Endothelial cell of umbilical vein (primary cell): ENCODE measurements at regions not wholly inside any gene's neighbourhood (a gene's known extent, or its start where the extent isn't known, plus 50 kb on each side); places are given as distances from the start of the nearest gene placed in this dataset.

Source experiments
- BruUV-seq: library from RNA; stranded (reverse); fragments of 400-500 nt; replicated peaks from 2 replicates; lab custom pipeline; 2021; lab: Mats Ljungman, UMichigan
- CTCF ChIA-PET: fragments of 300-600, 350-600 bp; sonication (Branson Sonifier 250); formaldehyde crosslinking; loops from one replicate; lab custom pipeline; 2021; ENCODE audit warnings: antibody characterized with exemption, inconsistent platforms; lab: Charles Lee
- POLR2A ChIA-PET: fragments of 300-600, 350-600 bp; sonication (Branson Sonifier 250); formaldehyde crosslinking; loops from one replicate; lab custom pipeline; 2021; ENCODE audit warnings: antibody characterized with exemption, inconsistent platforms; lab: Charles Lee
- DNase-seq: peaks from one replicate; pipeline ENCODE4 v3.0.0-alpha.2; 2011; ENCODE audit warnings: low read depth, low spot score
- FAIRE-seq: peaks from 2 replicates; lab custom pipeline; 2011; peaks lifted over from hg19 to GRCh38; lab: Jason Lieb, UNC
- H2AFZ ChIP-seq: 2 replicates; pipeline ENCODE4 v1.6.0; 2012; ENCODE audit warnings: low read depth, low read length, control low read depth, inconsistent platforms
- H3K27ac ChIP-seq: 2 replicates; pipeline ENCODE4 v1.5.1; 2011; ENCODE audit warnings: low read depth, mild to moderate bottlenecking, control low read depth, low read length, moderate library complexity; ENCODE audit not compliant: insufficient read depth
- H3K27me3 ChIP-seq, 2 experiments: 2 replicates each; pipeline versions ENCODE4 v1.6.0 to v1.6.1; 2011; ENCODE audit warnings: low read length in 2 of 2, mixed read lengths in 1 of 2; ENCODE audit not compliant: control insufficient read depth in 2 of 2, insufficient read depth in 2 of 2
- H3K36me3 ChIP-seq, 2 experiments: 2 replicates in 1 of 2; 3 replicates in 1 of 2; pipeline ENCODE4 v1.5.1; 2011; ENCODE audit warnings: low read length in 2 of 2, mild to moderate bottlenecking in 1 of 2, moderate library complexity in 1 of 2; ENCODE audit not compliant: control insufficient read depth in 2 of 2, insufficient read depth in 2 of 2; ENCODE audit errors: extremely low read depth in 1 of 2
- H3K4me1 ChIP-seq: 3 replicates; pipeline ENCODE4 v1.5.1; 2011; ENCODE audit warnings: mild to moderate bottlenecking, low read length; ENCODE audit not compliant: control insufficient read depth, insufficient read depth; ENCODE audit errors: extremely low read depth
- H3K4me2 ChIP-seq: 2 replicates; pipeline ENCODE4 v1.6.1; 2011; ENCODE audit warnings: low read length, control low read depth, mixed read lengths; ENCODE audit not compliant: insufficient read depth
- H3K4me3 ChIP-seq, 3 experiments: fragments of 200-600 bp in 1 of 3; sonication (generic), shearing (Covaris generic) in 1 of 3; replicated peaks in 1 of 3; 2 replicates each; pipeline ENCODE4 v1.5.1; 2011 to 2016; ENCODE audit warnings: control low read depth in 3 of 3, low read length in 3 of 3, mild to moderate bottlenecking in 2 of 3, inconsistent platforms in 1 of 3, low read depth in 1 of 3, moderate library complexity in 1 of 3; ENCODE audit not compliant: insufficient read depth in 1 of 3
- H3K79me2 ChIP-seq: 2 replicates; pipeline ENCODE4 v1.6.0; 2012; ENCODE audit warnings: low read length, inconsistent platforms; ENCODE audit not compliant: control insufficient read depth, insufficient read depth
- H3K9ac ChIP-seq: replicated peaks from 2 replicates; pipeline ENCODE3; 2011; ENCODE audit warnings: low read length, control low read depth; ENCODE audit not compliant: insufficient read depth; ENCODE audit errors: extremely low read depth
- H3K9me1 ChIP-seq: replicated peaks from 3 replicates; pipeline ENCODE4 v1.6.0; 2011; ENCODE audit warnings: mild to moderate bottlenecking, low read length; ENCODE audit not compliant: control insufficient read depth, insufficient read depth; ENCODE audit errors: extremely low read depth
- H3K9me3 ChIP-seq: replicated peaks from 2 replicates; pipeline ENCODE4 v1.5.1; 2012; ENCODE audit warnings: low read length, inconsistent platforms; ENCODE audit not compliant: control insufficient read depth, insufficient read depth
- H4K20me1 ChIP-seq: replicated peaks from 2 replicates; pipeline ENCODE3; 2011; ENCODE audit warnings: mild to moderate bottlenecking, low read length; ENCODE audit not compliant: control insufficient read depth, insufficient read depth; ENCODE audit errors: extremely low read depth
- EZH2 ChIP-seq: IDR thresholded peaks from 2 replicates; pipeline ENCODE4 v1.6.1; 2012; ENCODE audit warnings: borderline replicate concordance, low read depth, mild to moderate bottlenecking, moderate library complexity, low read length, inconsistent platforms; ENCODE audit not compliant: severe bottlenecking
- FOS ChIP-seq: IDR thresholded peaks from 2 replicates; pipeline ENCODE4 v1.6.1; 2011; ENCODE audit warnings: mild to moderate bottlenecking, low read length, moderate library complexity, borderline replicate concordance; ENCODE audit not compliant: insufficient read depth
- GATA2 ChIP-seq: IDR thresholded peaks from 2 replicates; pipeline ENCODE4 v1.7.0; 2011; ENCODE audit warnings: low read depth, mild to moderate bottlenecking, moderate library complexity, mixed read lengths, low read length; ENCODE audit not compliant: insufficient read length, insufficient read depth
- JUN ChIP-seq: IDR thresholded peaks from 2 replicates; pipeline ENCODE4 v1.6.1; 2011; ENCODE audit warnings: borderline replicate concordance, low read depth; ENCODE audit not compliant: insufficient read length, insufficient read depth
- MYC ChIP-seq: IDR thresholded peaks from one replicate; pipeline ENCODE4 v1.6.1; 2011; ENCODE audit warnings: mild to moderate bottlenecking, low read depth, low read length
- POLR2A ChIP-seq: IDR thresholded peaks from 2 replicates; pipeline ENCODE4 v1.6.1; 2012; ENCODE audit warnings: low read depth, mild to moderate bottlenecking, control low read depth, low read length
- POLR2AphosphoS5 ChIP-seq: IDR thresholded peaks from 2 replicates; pipeline ENCODE4 v1.6.1; 2012; ENCODE audit warnings: low read depth, mild to moderate bottlenecking, control low read depth, low read length, moderate library complexity; ENCODE audit not compliant: insufficient read depth
- dilution Hi-C: fragments of 300-500 bp; cut with MboI; formaldehyde crosslinking; loops from one replicate; pipeline ENCODE4 v1.15.0; 2019; ENCODE audit warnings: low sequenced_read_pairs; ENCODE audit not compliant: extremely low pct_ligation_motif_present
- intact Hi-C: fragments of 100-400 bp; cut with micrococcal nuclease; formaldehyde crosslinking; loops from one replicate; pipeline ENCODE4 v1.10.0; 2022
- TF ChIP-seq, protein P1 (sequence below): IDR thresholded peaks from 2 replicates; pipeline ENCODE4 v1.6.1; 2011; ENCODE audit not compliant: insufficient read depth, insufficient read length
- TF ChIP-seq, protein P2 (sequence below), 2 donors: IDR thresholded peaks; 1 replicate in 1 of 2; 2 replicates in 1 of 2; pipeline ENCODE4 v1.5.1; 2011; ENCODE audit warnings: low read length in 2 of 2, mild to moderate bottlenecking in 2 of 2, moderate library complexity in 2 of 2, control low read depth in 1 of 2, inconsistent platforms in 1 of 2, low read depth in 1 of 2; ENCODE audit not compliant: insufficient read depth in 1 of 2; ENCODE audit errors: extremely low read depth in 1 of 2

DNA sequence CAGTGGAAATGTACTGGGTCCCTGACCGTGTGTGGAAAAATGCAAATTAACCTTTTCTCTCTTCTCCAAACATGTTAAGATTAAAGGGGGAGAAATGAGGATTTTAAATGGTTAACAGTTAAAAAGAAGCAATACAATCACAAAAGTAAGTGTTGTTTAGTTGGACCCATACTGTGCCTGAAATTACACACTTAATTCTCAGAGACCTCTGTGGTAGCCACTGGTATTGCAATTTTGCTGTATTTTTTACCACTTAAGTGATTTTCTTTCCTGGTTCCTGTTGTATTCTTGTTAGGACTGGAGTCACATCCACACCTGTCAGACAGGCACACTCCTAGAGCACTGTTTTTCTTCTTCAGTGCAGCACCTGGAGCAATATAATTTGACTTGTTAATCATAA, 179.6 kb upstream of the PDGFD start:
- no peak overlapping the region for H3K9ac ChIP-seq
- H3K4me2 ChIP-seq, result no peak overlapping the region
- no peaks in the 10 kb centered on the region for H4K20me1 ChIP-seq
- H3K4me1 ChIP-seq, result no peaks in the 10 kb centered on the region
- H3K36me3 ChIP-seq, result no peaks in the 10 kb centered on the region
- H3K9me3 ChIP-seq, result no peaks in the 10 kb centered on the region
- intact Hi-C loops (no loop called here), dilution Hi-C loops (no loop called here)
- ChIA-PET POLR2A (no interaction called here), CTCF (interaction anchor here (0.9 to 1.5 kb wide), 2 partner anchors 13 to 16 kb away, joined by 3 to 4 read pairs; no protein-coding TSS in a partner anchor)
- no peaks in the 10 kb centered on the region for H3K27me3 ChIP-seq
- H3K79me2 ChIP-seq, result no peaks in the 10 kb centered on the region
- TF ChIP-seq GATA2 (no peak), POLR2A (no peak), POLR2AphosphoS5 (no peak), EZH2 (no peak), MYC (no peak), JUN (no peak)
- TF ChIP-seq, protein P1, sequence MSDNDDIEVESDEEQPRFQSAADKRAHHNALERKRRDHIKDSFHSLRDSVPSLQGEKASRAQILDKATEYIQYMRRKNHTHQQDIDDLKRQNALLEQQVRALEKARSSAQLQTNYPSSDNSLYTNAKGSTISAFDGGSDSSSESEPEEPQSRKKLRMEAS, result no peak
- H3K4me3 ChIP-seq, result no peak overlapping the region
- no peaks in the 10 kb centered on the region for H3K9me1 ChIP-seq
- FAIRE-seq (no peak), DNase-seq (peak; percentile 13)
- no peak overlapping the region for H2AFZ ChIP-seq
- H3K27ac ChIP-seq, result no peak overlapping the region
- BruUV-seq, result no TSS peak

DNA sequence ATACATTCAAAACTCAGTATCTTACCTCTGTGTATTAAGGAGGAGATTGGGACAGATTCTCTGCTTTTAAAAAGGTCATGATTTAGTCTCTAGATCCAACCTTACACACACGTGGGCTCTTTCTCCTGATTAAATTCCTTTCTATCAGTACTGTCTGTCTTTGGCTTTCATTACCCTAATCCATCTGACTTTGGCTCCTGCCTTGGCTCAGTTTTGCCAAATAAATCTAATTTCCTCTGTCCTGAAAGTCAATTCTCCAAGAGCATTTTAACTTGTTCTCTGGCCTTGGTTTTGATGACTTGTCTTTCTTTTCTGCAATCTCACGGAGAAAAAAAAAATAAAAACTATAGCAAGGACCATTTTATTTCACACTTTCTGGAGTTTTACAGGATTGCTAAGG, 176.6 kb upstream of the PDGFD start:
- no peaks in the 10 kb centered on the region for H3K9me3 ChIP-seq
- H3K9me1 ChIP-seq, result no peaks in the 10 kb centered on the region
- no peak overlapping the region for H2AFZ ChIP-seq
- FAIRE-seq, result no peak
- no peaks in the 10 kb centered on the region for H4K20me1 ChIP-seq
- no peak for DNase-seq
- dilution Hi-C loops, result no loop called here
- TF ChIP-seq POLR2AphosphoS5 (no peak), GATA2 (no peak), MYC (no peak), POLR2A (no peak), JUN (no peak), FOS (no peak), EZH2 (no peak)
- TF ChIP-seq, protein P1, result no peak
- TF ChIP-seq, protein P2, sequence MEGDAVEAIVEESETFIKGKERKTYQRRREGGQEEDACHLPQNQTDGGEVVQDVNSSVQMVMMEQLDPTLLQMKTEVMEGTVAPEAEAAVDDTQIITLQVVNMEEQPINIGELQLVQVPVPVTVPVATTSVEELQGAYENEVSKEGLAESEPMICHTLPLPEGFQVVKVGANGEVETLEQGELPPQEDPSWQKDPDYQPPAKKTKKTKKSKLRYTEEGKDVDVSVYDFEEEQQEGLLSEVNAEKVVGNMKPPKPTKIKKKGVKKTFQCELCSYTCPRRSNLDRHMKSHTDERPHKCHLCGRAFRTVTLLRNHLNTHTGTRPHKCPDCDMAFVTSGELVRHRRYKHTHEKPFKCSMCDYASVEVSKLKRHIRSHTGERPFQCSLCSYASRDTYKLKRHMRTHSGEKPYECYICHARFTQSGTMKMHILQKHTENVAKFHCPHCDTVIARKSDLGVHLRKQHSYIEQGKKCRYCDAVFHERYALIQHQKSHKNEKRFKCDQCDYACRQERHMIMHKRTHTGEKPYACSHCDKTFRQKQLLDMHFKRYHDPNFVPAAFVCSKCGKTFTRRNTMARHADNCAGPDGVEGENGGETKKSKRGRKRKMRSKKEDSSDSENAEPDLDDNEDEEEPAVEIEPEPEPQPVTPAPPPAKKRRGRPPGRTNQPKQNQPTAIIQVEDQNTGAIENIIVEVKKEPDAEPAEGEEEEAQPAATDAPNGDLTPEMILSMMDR (IDR thresholded peaks at IDR 0.05; ENCODE audit: extremely low read depth in 1 of 2, insufficient read depth in 1 of 2, low read depth in 1 of 2, low read length in 2 of 2), result no peak
- no peaks in the 10 kb centered on the region for H3K36me3 ChIP-seq
- H3K9ac ChIP-seq, result no peak overlapping the region
- no peak overlapping the region for H3K27ac ChIP-seq
- no peak overlapping the region for H3K4me3 ChIP-seq
- no peak overlapping the region for H3K4me2 ChIP-seq
- no TSS peak for BruUV-seq
- intact Hi-C loops, result no loop called here
- CTCF ChIA-PET, result no interaction called here
- POLR2A ChIA-PET, result no interaction called here
- no peaks in the 10 kb centered on the region for H3K4me1 ChIP-seq
- no peaks in the 10 kb centered on the region for H3K27me3 ChIP-seq
- H3K79me2 ChIP-seq, result no peaks in the 10 kb centered on the region
